HepG2 (cell line): ENCODE measurements at regions not wholly inside any gene's neighbourhood (a gene's known extent, or its start where the extent isn't known, plus 50 kb on each side); places are given as distances from the start of the nearest gene placed in this dataset.

ENCODE experiments used
- ATAC-seq: fragments of 200-7000 bp; cut with Tn5 transposase; 3 replicates; pipeline ENCODE4 v1.9.1; 2020; ENCODE audit warnings: mild to moderate bottlenecking, moderate library complexity
- BruUV-seq: library from RNA; stranded (reverse); fragments of 400-500 nt; replicated peaks from 2 replicates; lab custom pipeline; 2021; lab: Mats Ljungman, UMichigan
- CTCF ChIA-PET: fragments of 300-600 bp; formaldehyde crosslinking; extraction: SDS; loops from one replicate; lab custom pipeline; 2021; ENCODE audit warnings: low total read pairs, inconsistent platforms, low intra/inter-chr PET ratio; lab: Yijun Ruan, JAX
- POLR2A ChIA-PET: fragments of 350-600 bp; sonication (Branson Sonifier 250); formaldehyde crosslinking; loops from one replicate; lab custom pipeline; 2020; ENCODE audit warnings: antibody characterized with exemption, inconsistent platforms; lab: Yijun Ruan, JAX
- DNase-seq: peaks from one replicate; pipeline ENCODE4 v3.0.0-alpha.2; 2015; ENCODE audit warnings: low spot score
- FAIRE-seq: peaks from 3 replicates; lab custom pipeline; 2011; peaks lifted over from hg19 to GRCh38; lab: Jason Lieb, UNC
- H2AFZ ChIP-seq: one replicate; pipeline ENCODE4 v1.6.1; 2011; ENCODE audit warnings: low read length, inconsistent platforms
- H3K27ac ChIP-seq: fragments of 300-600 bp; 3 replicates; pipeline ENCODE4 v1.8.0; 2011; ENCODE audit warnings: mixed run types, mild to moderate bottlenecking, mixed read lengths, low read length, inconsistent platforms; ENCODE audit not compliant: insufficient read depth; ENCODE audit errors: extremely low read length
- H3K27me3 ChIP-seq, 2 experiments: fragments of 200-600 bp in 1 of 2; 2 replicates in 1 of 2; 3 replicates in 1 of 2; pipeline versions ENCODE4 v1.6.0 to v1.8.0; 2011; ENCODE audit warnings: low read length in 2 of 2, mild to moderate bottlenecking in 2 of 2, moderate library complexity in 2 of 2, inconsistent platforms in 1 of 2; ENCODE audit not compliant: insufficient read depth in 2 of 2, control insufficient read depth in 1 of 2
- H3K36me3 ChIP-seq, 2 experiments: fragments of 200-600 bp in 1 of 2; replicated peaks in 1 of 2; 2 replicates in 1 of 2; 3 replicates in 1 of 2; pipeline versions ENCODE4 v1.5.1 to v1.8.0; 2011; ENCODE audit warnings: low read length in 2 of 2, inconsistent platforms in 1 of 2; ENCODE audit not compliant: insufficient read depth in 2 of 2, control insufficient read depth in 1 of 2
- H3K4me1 ChIP-seq: 2 replicates; pipeline ENCODE4 v1.5.1; 2012; ENCODE audit warnings: low read length, inconsistent platforms; ENCODE audit not compliant: insufficient read depth
- H3K4me2 ChIP-seq: 2 replicates; pipeline ENCODE4 v1.6.0; 2011; ENCODE audit warnings: low read depth, low read length, inconsistent platforms
- H3K4me3 ChIP-seq, 3 experiments: fragments of 200-600 bp in 1 of 3; sonication (generic), shearing (Covaris generic) in 1 of 3; replicated peaks in 1 of 3; 2 replicates each; pipeline ENCODE4 v1.5.1; 2011 to 2016; ENCODE audit warnings: low read length in 3 of 3, inconsistent platforms in 2 of 3, low read depth in 2 of 3, mild to moderate bottlenecking in 2 of 3, control low read depth in 1 of 3, mixed read lengths in 1 of 3; ENCODE audit not compliant: insufficient read depth in 1 of 3
- H3K79me2 ChIP-seq: one replicate; pipeline ENCODE4 v1.6.1; 2011; ENCODE audit warnings: low read length, inconsistent platforms; ENCODE audit not compliant: insufficient read depth
- H3K9ac ChIP-seq: 2 replicates; pipeline ENCODE4 v1.6.0; 2011; ENCODE audit warnings: mild to moderate bottlenecking, low read depth, low read length, inconsistent platforms; ENCODE audit not compliant: insufficient read depth
- H3K9me3 ChIP-seq: 2 replicates; pipeline ENCODE4 v1.5.1; 2012; ENCODE audit warnings: mild to moderate bottlenecking, low read length
- H4K20me1 ChIP-seq: 2 replicates; pipeline ENCODE4 v1.6.0; 2011; ENCODE audit warnings: inconsistent platforms, mild to moderate bottlenecking, low read length, moderate library complexity; ENCODE audit not compliant: insufficient read depth
- DDIT3 ChIP-seq: sonication (generic); formaldehyde crosslinking; IDR thresholded peaks from 2 replicates; pipeline ENCODE4 v1.4.0; 2020; ENCODE audit warnings: mild to moderate bottlenecking, missing genetic modification reagents
- HMG20A ChIP-seq: IDR thresholded peaks from 2 replicates; pipeline ENCODE4 v1.6.1; 2016; ENCODE audit warnings: borderline replicate concordance
- NKX3-1 ChIP-seq: sonication (generic); formaldehyde crosslinking; IDR thresholded peaks from 2 replicates; pipeline ENCODE4 v1.5.0; 2020; ENCODE audit warnings: missing genetic modification reagents
- PREB ChIP-seq: sonication (generic); formaldehyde crosslinking; IDR thresholded peaks from 2 replicates; pipeline ENCODE4 v1.4.0; 2020; ENCODE audit warnings: missing genetic modification reagents
- RAD21 ChIP-seq: fragments of 450-650 bp; formaldehyde crosslinking; IDR thresholded peaks from 2 replicates; pipeline ENCODE4 v1.5.0; 2020; ENCODE audit warnings: mild to moderate bottlenecking
- SALL1 ChIP-seq: sonication (generic); formaldehyde crosslinking; IDR thresholded peaks from 2 replicates; pipeline ENCODE4 v1.8.0; 2022; ENCODE audit warnings: mild to moderate bottlenecking, missing genetic modification reagents
- SETDB1 ChIP-seq: sonication (generic); formaldehyde crosslinking; IDR thresholded peaks from 2 replicates; pipeline ENCODE4 v1.5.1; 2020; ENCODE audit warnings: missing genetic modification reagents, mild to moderate bottlenecking, borderline replicate concordance
- SKI ChIP-seq: fragments of 450-650 bp; IDR thresholded peaks from one replicate; pipeline ENCODE4 v1.6.1; 2018; ENCODE audit warnings: mild to moderate bottlenecking; ENCODE audit not compliant: partially characterized antibody
- SOX13 ChIP-seq, 3 experiments: fragments of 450-650 bp in 1 of 3; sonication (generic) in 1 of 3; formaldehyde crosslinking in 1 of 3; IDR thresholded peaks in 2 of 3; conservative IDR thresholded peaks in 1 of 3; 2 replicates each; pipeline versions ENCODE4 v1.5.0 to v1.6.1; 2016 to 2020; ENCODE audit warnings: antibody characterized with exemption in 1 of 3, mild to moderate bottlenecking in 1 of 3, missing compliant biosample characterization in 1 of 3, missing genetic modification reagents in 1 of 3, moderate library complexity in 1 of 3
- ZNF24 ChIP-seq: fragments of 450-650 bp; IDR thresholded peaks from 2 replicates; pipeline ENCODE4 v1.6.1; 2017; ENCODE audit warnings: antibody characterized with exemption, mild to moderate bottlenecking
- ZNF468 ChIP-seq: sonication (generic); formaldehyde crosslinking; IDR thresholded peaks from 2 replicates; pipeline ENCODE4 v1.8.0; 2022; ENCODE audit warnings: mild to moderate bottlenecking, moderate library complexity, missing genetic modification reagents
- ZNF678 ChIP-seq: sonication (generic); formaldehyde crosslinking; IDR thresholded peaks from 2 replicates; pipeline ENCODE4 v1.4.0; 2020; ENCODE audit warnings: mild to moderate bottlenecking, missing genetic modification reagents
- ZNF766 ChIP-seq: sonication (generic); formaldehyde crosslinking; IDR thresholded peaks from 2 replicates; pipeline ENCODE4 v1.5.0; 2020; ENCODE audit warnings: missing genetic modification reagents, borderline replicate concordance
- WGBS: methylation state at CpG from one replicate; pipeline ENCODE4 v1.1.6; 2017; ENCODE audit warnings: low lambda C conversion rate; 5-methylcytosine and 5-hydroxymethylcytosine counted together
- in situ Hi-C: cut with HindIII; loops from 2 replicates; pipeline ENCODE4 v1.10.0; 2017; ENCODE audit warnings: low pct_unique_long_range_greater_than_20kb; ENCODE audit not compliant: extremely low pct_ligation_motif_present
- intact Hi-C: fragments of 100-400 bp; cut with micrococcal nuclease; formaldehyde crosslinking; loops from one replicate; pipeline ENCODE4 v1.10.0; 2022; ENCODE audit not compliant: unreplicated experiment

- CTCF ChIA-PET: no interaction called here
- ATAC-seq: no peak
- Histone ChIP-seq H3K9me3 (no peaks in the 10 kb centered on the region), H3K4me2 (no peak overlapping the region), H3K36me3 (no peaks in the 10 kb centered on the region), H3K27ac (no peak overlapping the region), H3K9ac (no peak overlapping the region), H3K4me1 (no peaks in the 10 kb centered on the region), H3K27me3 (no peaks in the 10 kb centered on the region), H3K79me2 (no peaks in the 10 kb centered on the region), H3K4me3 (no peak overlapping the region), H2AFZ (no peak overlapping the region), H4K20me1 (no peaks in the 10 kb centered on the region)
- no peak for FAIRE-seq
- WGBS: 3% methylated on average over 2 of the region's 2 CpGs
- POLR2A ChIA-PET: no interaction called here
- no TSS peak for BruUV-seq
- in situ Hi-C loops (no loop called here), intact Hi-C loops (no loop called here)
- TF ChIP-seq PREB (CRISPR knock-in tag) (no peak), SALL1 (CRISPR knock-in tag) (no peak), NKX3-1 (CRISPR knock-in tag) (no peak), ZNF468 (CRISPR knock-in tag) (no peak), RAD21 (CRISPR knock-in tag) (no peak), SETDB1 (CRISPR knock-in tag) (no peak)
- no peak for DNase-seq
Measured at GRCh38 chr12:91704446-91704845, 441.2 kb downstream of the BTG1 start.

- 0% methylated on average over 2 of the region's 2 CpGs for WGBS
- no peaks in the 10 kb centered on the region for H3K27me3 ChIP-seq
- no peak overlapping the region for H3K9ac ChIP-seq
- CTCF ChIA-PET: no interaction called here
- no peak overlapping the region for H3K4me3 ChIP-seq
- DNase-seq (no peak), ATAC-seq (no peak), FAIRE-seq (no peak)
- BruUV-seq: no TSS peak
- H4K20me1 ChIP-seq: no peaks in the 10 kb centered on the region
- intact Hi-C loops: no loop called here
- no peaks in the 10 kb centered on the region for H3K79me2 ChIP-seq
- H3K9me3 ChIP-seq: no peaks in the 10 kb centered on the region
- no peaks in the 10 kb centered on the region for H3K36me3 ChIP-seq
- no peak overlapping the region for H2AFZ ChIP-seq
- H3K27ac ChIP-seq: no peak overlapping the region
- in situ Hi-C loops: no loop called here
- TF ChIP-seq SOX13 (IDR thresholded peaks at IDR 0.05) (no peak), SOX13 (CRISPR knock-in tag; conservative IDR thresholded peaks at IDR 0.05 in 1 of 2, IDR thresholded peaks at IDR 0.05 in 1 of 2) (no peak), HMG20A (CRISPR knock-in tag) (no peak), ZNF678 (CRISPR knock-in tag) (no peak), ZNF24 (no peak), DDIT3 (CRISPR knock-in tag) (no peak), SKI (no peak), ZNF766 (CRISPR knock-in tag) (no peak)
- TF ChIP-seq, all 625 proteins: peak for 0
- POLR2A ChIA-PET: no interaction called here
- Histone ChIP-seq H3K4me2 (no peak overlapping the region), H3K4me1 (no peaks in the 10 kb centered on the region)
Measured at GRCh38 chr12:91703491-91704283, 442.0 kb downstream of the BTG1 start.
